GM19468 (cell line): ENCODE measurements at regions not wholly inside any gene's neighbourhood (a gene's known extent, or its start where the extent isn't known, plus 50 kb on each side); places are given as distances from the start of the nearest gene placed in this dataset.

Source experiments
- ATAC-seq: cut with Tn5 transposase; IDR thresholded peaks from one replicate; pipeline ENCODE4 v1.9.1; 2021; ENCODE audit warnings: mild to moderate bottlenecking, moderate library complexity, moderate number of reproducible peaks; ENCODE audit not compliant: unreplicated experiment; ENCODE audit errors: extremely low read depth

- ATAC-seq = no peak
These were observed 593.5 kb upstream of the ARID1B start for GRCh38 chr6:156183678-156184077.

GRCh38 chr6:156182356-156182755 lies 594.8 kb upstream of the ARID1B start:
- no peak for ATAC-seq

GRCh38 chr6:156181506-156181905 lies 595.7 kb upstream of the ARID1B start:
- no peak for ATAC-seq

- no peak for ATAC-seq
These were observed 601.2 kb upstream of the ARID1B start for GRCh38 chr6:156175971-156176421.

- no peak for ATAC-seq
These were observed 601.7 kb upstream of the ARID1B start for GRCh38 chr6:156175433-156175832.

- ATAC-seq = no peak
These were observed 602.9 kb upstream of the ARID1B start for GRCh38 chr6:156174031-156174890.

GRCh38 chr6:156169371-156169770 lies 607.8 kb upstream of the ARID1B start:
- ATAC-seq = no peak

- ATAC-seq = no peak
These were observed 609.5 kb upstream of the ARID1B start for GRCh38 chr6:156167625-156168071.

- ATAC-seq = no peak
These were observed 610.1 kb upstream of the ARID1B start for GRCh38 chr6:156167016-156167624.

- ATAC-seq = no peak
These were observed 611.1 kb upstream of the ARID1B start for GRCh38 chr6:156166093-156166492.

- no peak for ATAC-seq
These were observed 612.3 kb upstream of the ARID1B start for GRCh38 chr6:156164701-156165452.

GRCh38 chr6:156163311-156163710 lies 613.9 kb upstream of the ARID1B start:
- ATAC-seq = no peak

GRCh38 chr6:156161471-156161870 lies 615.7 kb upstream of the ARID1B start:
- no peak for ATAC-seq

- no peak for ATAC-seq
These were observed 616.4 kb upstream of the ARID1B start for GRCh38 chr6:156160795-156161165.

GRCh38 chr6:156160007-156160794 lies 617.0 kb upstream of the ARID1B start:
- ATAC-seq = no peak

- no peak for ATAC-seq
These were observed 622.3 kb upstream of the ARID1B start for GRCh38 chr6:156154896-156155295.

- no peak for ATAC-seq
These were observed 626.8 kb upstream of the ARID1B start for GRCh38 chr6:156150391-156150790.

- no peak for ATAC-seq
These were observed 630.3 kb upstream of the ARID1B start for GRCh38 chr6:156146891-156147290.

- ATAC-seq = no peak
These were observed 645.8 kb upstream of the ARID1B start for GRCh38 chr6:156131221-156131903.

GRCh38 chr6:156126535-156126934 lies 650.6 kb upstream of the ARID1B start:
- no peak for ATAC-seq
